Left ventricle myocardium inferior (tissue), 1 donor: ENCODE measurements at regions not wholly inside any gene's neighbourhood (a gene's known extent, or its start where the extent isn't known, plus 50 kb on each side); places are given as distances from the start of the nearest gene placed in this dataset.

Experiments
- DNase-seq: peaks from one replicate; pipeline ENCODE4 v3.0.0-alpha.2; 2020
- H3K27ac ChIP-seq: fragments of 200-600 bp; replicated peaks from 2 replicates; pipeline ENCODE4 v1.8.0; 2021
- H3K27me3 ChIP-seq: fragments of 200-600 bp; 2 replicates; pipeline ENCODE4 v1.8.0; 2021; ENCODE audit warnings: low read depth
- H3K36me3 ChIP-seq: fragments of 200-600 bp; 2 replicates; pipeline ENCODE4 v1.8.0; 2021
- H3K4me1 ChIP-seq: fragments of 200-600 bp; 2 replicates; pipeline ENCODE4 v1.8.0; 2021
- H3K4me3 ChIP-seq: fragments of 200-600 bp; 2 replicates; pipeline ENCODE4 v1.8.0; 2021; ENCODE audit warnings: mild to moderate bottlenecking, moderate library complexity
- H3K9me3 ChIP-seq: fragments of 200-600 bp; replicated peaks from 2 replicates; pipeline ENCODE4 v1.8.0; 2021
- CTCF ChIP-seq: fragments of 200-600 bp; IDR thresholded peaks from 2 replicates; pipeline ENCODE4 v1.8.0; 2021; ENCODE audit warnings: antibody characterized with exemption, mild to moderate bottlenecking, borderline replicate concordance
- intact Hi-C: fragments of 100-400 bp; cut with micrococcal nuclease; formaldehyde crosslinking; loops from one replicate; pipeline ENCODE4 v1.11.0; 2022
- donor health status: DM: no; HTN: yes; CAD: no; lungs with severe emphysema.

GRCh38 chr3:61449327-61450040 is 111.9 kb upstream of the PTPRG start:
- peaks cover 20% of the 10 kb centered on the region for H3K4me1 ChIP-seq
- no peak for DNase-seq
- no peak overlapping the region for H3K4me3 ChIP-seq
- H3K9me3 ChIP-seq, result no peaks in the 10 kb centered on the region
- no peaks in the 10 kb centered on the region for H3K27me3 ChIP-seq
- TF ChIP-seq CTCF, result no peak
- no peak overlapping the region for H3K27ac ChIP-seq
- no peaks in the 10 kb centered on the region for H3K36me3 ChIP-seq
- intact Hi-C loops, result no loop called here

GRCh38 chr3:61450866-61451265 is 110.5 kb upstream of the PTPRG start:
- no peaks in the 10 kb centered on the region for H3K36me3 ChIP-seq
- no peak for DNase-seq

GRCh38 chr3:61451841-61452240 is 109.5 kb upstream of the PTPRG start:
- Histone ChIP-seq H3K4me3 (no peak overlapping the region), H3K4me1 (peaks cover 20% of the 10 kb centered on the region), H3K27ac (no peak overlapping the region), H3K9me3 (peaks cover 5% of the 10 kb centered on the region), H3K27me3 (no peaks in the 10 kb centered on the region), H3K36me3 (no peaks in the 10 kb centered on the region)
- DNase-seq, result no peak
- TF ChIP-seq CTCF, result no peak
- intact Hi-C loops, result no loop called here

More at GRCh38 chr3:61450866-61451265, 110.5 kb upstream of the PTPRG start:
- Histone ChIP-seq H3K4me3 (no peak overlapping the region), H3K4me1 (peaks cover 20% of the 10 kb centered on the region), H3K27ac (no peak overlapping the region), H3K9me3 (no peaks in the 10 kb centered on the region), H3K27me3 (no peaks in the 10 kb centered on the region)
- intact Hi-C loops, result no loop called here
- no peak for TF ChIP-seq CTCF

- H3K27me3 ChIP-seq, result no peaks in the 10 kb centered on the region
- intact Hi-C loops, result no loop called here
- H3K36me3 ChIP-seq, result no peaks in the 10 kb centered on the region
- TF ChIP-seq CTCF, result no peak
- DNase-seq, result no peak
- H3K27ac ChIP-seq, result no peak overlapping the region
- no peak overlapping the region for H3K4me3 ChIP-seq
- peaks cover 5% of the 10 kb centered on the region for H3K9me3 ChIP-seq
- H3K4me1 ChIP-seq, result peaks cover 20% of the 10 kb centered on the region
Observed at GRCh38 chr3:61452535-61453090, 108.8 kb upstream of the PTPRG start.

GRCh38 chr3:61454006-61454585 is 107.3 kb upstream of the PTPRG start:
- H3K4me1 ChIP-seq, result peaks cover 5% of the 10 kb centered on the region
- H3K36me3 ChIP-seq, result no peaks in the 10 kb centered on the region
- H3K9me3 ChIP-seq, result peaks cover 5% of the 10 kb centered on the region
- TF ChIP-seq CTCF, result no peak
- H3K4me3 ChIP-seq, result no peak overlapping the region
- no peak for DNase-seq
- H3K27ac ChIP-seq, result no peak overlapping the region
- intact Hi-C loops, result no loop called here
- no peaks in the 10 kb centered on the region for H3K27me3 ChIP-seq
